HCT116 (cell line): ENCODE measurements at regions not wholly inside any gene's neighbourhood (a gene's known extent, or its start where the extent isn't known, plus 50 kb on each side); places are given as distances from the start of the nearest gene placed in this dataset.

ENCODE experiments used
- ATAC-seq: fragments of 200-7000 bp; cut with Tn5 transposase; 2 replicates; pipeline ENCODE4 v1.9.1; 2020; ENCODE audit warnings: mild to moderate bottlenecking, moderate library complexity
- BruUV-seq: library from RNA; stranded (reverse); fragments of 400-500 nt; replicated peaks from 2 replicates; lab custom pipeline; 2021; lab: Mats Ljungman, UMichigan
- CTCF ChIA-PET: fragments of 300-600 bp; sonication (Branson Sonifier 250); formaldehyde crosslinking; loops from one replicate; lab custom pipeline; 2021; ENCODE audit warnings: antibody characterized with exemption; lab: Charles Lee
- POLR2A ChIA-PET: fragments of 300-600, 350-600 bp; sonication (Branson Sonifier 250); formaldehyde crosslinking; loops from one replicate; lab custom pipeline; 2021; ENCODE audit warnings: antibody characterized with exemption; lab: Charles Lee
- RAD21 ChIA-PET, 2 experiments: fragments of 300-600 bp; sonication (Branson Sonifier 250); formaldehyde crosslinking; loops; one replicate each; lab custom pipeline; 2023; ENCODE audit warnings: low total read pairs in 2 of 2; ENCODE audit not compliant: uncharacterized antibody in 2 of 2, unreplicated experiment in 2 of 2, low non-redundant PET in 1 of 2; lab: Charles Lee
- DNase-seq: peaks from one replicate; pipeline ENCODE4 v3.0.0-alpha.2; 2010; ENCODE audit warnings: low read depth, low spot score
- H2AFZ ChIP-seq: fragments of 200-600 bp; shearing (Covaris generic), sonication (generic); 2 replicates; pipeline ENCODE4 v1.6.1; 2017; ENCODE audit warnings: low read depth, mixed run types, mixed read lengths, antibody characterized with exemption, low read length; ENCODE audit not compliant: poor library complexity, severe bottlenecking
- H3K27ac ChIP-seq: 2 replicates; pipeline ENCODE4 v1.5.1; 2012; ENCODE audit warnings: low read depth, low read length
- H3K27me3 ChIP-seq: fragments of 200-600 bp; sonication (generic); 2 replicates; pipeline ENCODE4 v1.6.1; 2016; ENCODE audit warnings: mixed run types, low read length, mixed read lengths; ENCODE audit not compliant: insufficient read depth
- H3K36me3 ChIP-seq, 2 experiments: fragments of 200-500 bp in 1 of 2; fragments of 200-600 bp in 1 of 2; sonication (Bioruptor generic) in 1 of 2; sonication (generic) in 1 of 2; 2 replicates each; pipeline versions ENCODE4 v1.5.1 to v1.6.1; 2014 to 2016; ENCODE audit warnings: low read length in 2 of 2, inconsistent platforms in 1 of 2, mixed read lengths in 1 of 2, mixed run types in 1 of 2; ENCODE audit not compliant: insufficient read depth in 2 of 2, control insufficient read depth in 1 of 2
- H3K4me1 ChIP-seq, 2 experiments: fragments of 200-600 bp in 1 of 2; sonication (generic) in 1 of 2; 2 replicates each; pipeline versions ENCODE4 v1.5.1 to v1.6.1; 2012 to 2017; ENCODE audit warnings: low read length in 2 of 2, inconsistent platforms in 1 of 2, mild to moderate bottlenecking in 1 of 2, mixed read lengths in 1 of 2, mixed run types in 1 of 2, moderate library complexity in 1 of 2; ENCODE audit not compliant: insufficient read depth in 2 of 2, control insufficient read depth in 1 of 2
- H3K4me2 ChIP-seq: fragments of 200-600 bp; sonication (generic); 2 replicates; pipeline ENCODE4 v1.6.1; 2017; ENCODE audit warnings: mixed run types, low read length, mixed read lengths
- H3K4me3 ChIP-seq, 2 experiments: fragments of 200-600 bp in 1 of 2; sonication (generic) in 1 of 2; replicated peaks in 1 of 2; 2 replicates each; pipeline ENCODE4 v1.5.1; 2011 to 2016; ENCODE audit warnings: low read length in 2 of 2, control low read depth in 1 of 2, low read depth in 1 of 2, mild to moderate bottlenecking in 1 of 2, mixed read lengths in 1 of 2, mixed run types in 1 of 2
- H3K79me2 ChIP-seq: fragments of 200-600 bp; sonication (generic); 2 replicates; pipeline ENCODE4 v1.6.1; 2017; ENCODE audit warnings: mild to moderate bottlenecking, mixed run types, low read length, moderate library complexity, mixed read lengths; ENCODE audit not compliant: insufficient read depth
- H3K9ac ChIP-seq: fragments of 200-600 bp; sonication (generic); 2 replicates; pipeline ENCODE4 v1.6.1; 2016; ENCODE audit warnings: low read length, mixed read lengths
- H3K9me2 ChIP-seq: fragments of 200-600 bp; sonication (generic), shearing (Covaris generic); 2 replicates; pipeline ENCODE4 v1.6.1; 2017; ENCODE audit warnings: mixed run types, mild to moderate bottlenecking, moderate library complexity; ENCODE audit not compliant: insufficient read depth
- H3K9me3 ChIP-seq, 2 experiments: fragments of 200-500 bp in 1 of 2; fragments of 200-600 bp in 1 of 2; sonication (Bioruptor generic) in 1 of 2; sonication (generic) in 1 of 2; 2 replicates each; pipeline ENCODE4 v1.6.1; 2014 to 2017; ENCODE audit warnings: low read length in 2 of 2, mixed read lengths in 2 of 2, inconsistent platforms in 1 of 2, low read depth in 1 of 2, mild to moderate bottlenecking in 1 of 2, mixed run types in 1 of 2, moderate library complexity in 1 of 2; ENCODE audit not compliant: control insufficient read depth in 1 of 2, insufficient read depth in 1 of 2
- H4K20me1 ChIP-seq: fragments of 200-600 bp; sonication (generic), shearing (Covaris generic); 2 replicates; pipeline ENCODE4 v1.6.1; 2017; ENCODE audit warnings: mixed run types, mild to moderate bottlenecking, moderate library complexity; ENCODE audit not compliant: insufficient read depth
- CEBPB ChIP-seq: IDR thresholded peaks from 2 replicates; pipeline ENCODE4 v1.6.1; 2012; ENCODE audit warnings: low read depth
- EGR1 ChIP-seq: IDR thresholded peaks from 2 replicates; pipeline ENCODE4 v1.6.1; 2012; ENCODE audit warnings: low read depth
- FOSL1 ChIP-seq: IDR thresholded peaks from 2 replicates; pipeline ENCODE4 v1.6.1; 2012; ENCODE audit warnings: low read depth
- POLR2A ChIP-seq: IDR thresholded peaks from 2 replicates; pipeline ENCODE4 v1.7.0; 2011; ENCODE audit warnings: borderline replicate concordance; ENCODE audit not compliant: insufficient read depth, insufficient read length; ENCODE audit errors: extremely low read depth
- RAD21 ChIP-seq: IDR thresholded peaks from 2 replicates; pipeline ENCODE4 v1.6.1; 2012; ENCODE audit warnings: low read depth, mild to moderate bottlenecking
- SP1 ChIP-seq: IDR thresholded peaks from 2 replicates; pipeline ENCODE4 v1.6.1; 2012; ENCODE audit warnings: low read depth
- SRF ChIP-seq: IDR thresholded peaks from 2 replicates; pipeline ENCODE4 v1.6.1; 2012; ENCODE audit warnings: low read depth
- TCF7L2 ChIP-seq: IDR thresholded peaks from 2 replicates; pipeline ENCODE4 v1.7.0; 2011; ENCODE audit warnings: borderline replicate concordance, inconsistent platforms; ENCODE audit not compliant: insufficient read depth, insufficient read length; ENCODE audit errors: extremely low read depth
- YY1 ChIP-seq: IDR thresholded peaks from 2 replicates; pipeline ENCODE4 v1.6.1; 2011; ENCODE audit warnings: low read length, low read depth, moderate library complexity, mild to moderate bottlenecking; ENCODE audit not compliant: insufficient replicate concordance; ENCODE audit errors: extremely low read depth
- ZBTB33 ChIP-seq: IDR thresholded peaks from 2 replicates; pipeline ENCODE4 v1.6.1; 2011; ENCODE audit warnings: mild to moderate bottlenecking, low read length, moderate library complexity; ENCODE audit not compliant: insufficient replicate concordance; ENCODE audit errors: extremely low read depth
- ZFX ChIP-seq: fragments of 450-650 bp; IDR thresholded peaks from 2 replicates; pipeline ENCODE4 v1.6.1; 2017
- ZNF274 ChIP-seq: fragments of 200-500 bp; sonication (Bioruptor generic); IDR thresholded peaks from 2 replicates; pipeline ENCODE4 v1.6.1; 2014; ENCODE audit warnings: mild to moderate bottlenecking, low read depth, low read length, inconsistent platforms
- intact Hi-C: fragments of 100-400 bp; cut with micrococcal nuclease; formaldehyde crosslinking; loops from 2 replicates; pipeline ENCODE4 v1.10.0; 2022
- TF ChIP-seq, protein P1 (sequence below): IDR thresholded peaks from 2 replicates; pipeline ENCODE4 v1.6.1; 2012
- TF ChIP-seq, protein P2 (sequence below): IDR thresholded peaks from 2 replicates; pipeline ENCODE4 v1.6.1; 2012

- H3K4me2 ChIP-seq: no peak overlapping the region
- no peaks in the 10 kb centered on the region for H3K27me3 ChIP-seq
- POLR2A ChIA-PET: no interaction called here
- H3K79me2 ChIP-seq: no peaks in the 10 kb centered on the region
- RAD21 ChIA-PET: no interaction called here
- no peaks in the 10 kb centered on the region for H3K4me1 ChIP-seq
- no peaks in the 10 kb centered on the region for H4K20me1 ChIP-seq
- intact Hi-C loops: no loop called here
- no peak for ATAC-seq
- no TSS peak for BruUV-seq
- no peak overlapping the region for H3K4me3 ChIP-seq
- CTCF ChIA-PET: no interaction called here
- H3K9me2 ChIP-seq: no peaks in the 10 kb centered on the region
- H2AFZ ChIP-seq: no peak overlapping the region
- no peaks in the 10 kb centered on the region for H3K36me3 ChIP-seq
- no peak for TF ChIP-seq CEBPB
- no peak for TF ChIP-seq ZBTB33
- TF ChIP-seq FOSL1: no peak
- TF ChIP-seq YY1: no peak
- TF ChIP-seq RAD21: no peak
- TF ChIP-seq SP1: no peak
- TF ChIP-seq POLR2A: no peak
- H3K27ac ChIP-seq: no peak overlapping the region
- DNase-seq: no peak
- no peak overlapping the region for H3K9ac ChIP-seq
- no peaks in the 10 kb centered on the region; a peak in 1 of 4 replicates for H3K9me3 ChIP-seq
These were observed 103.4 kb upstream of the PDE10A start for GRCh38 chr6:165766457-165766856.

DNA sequence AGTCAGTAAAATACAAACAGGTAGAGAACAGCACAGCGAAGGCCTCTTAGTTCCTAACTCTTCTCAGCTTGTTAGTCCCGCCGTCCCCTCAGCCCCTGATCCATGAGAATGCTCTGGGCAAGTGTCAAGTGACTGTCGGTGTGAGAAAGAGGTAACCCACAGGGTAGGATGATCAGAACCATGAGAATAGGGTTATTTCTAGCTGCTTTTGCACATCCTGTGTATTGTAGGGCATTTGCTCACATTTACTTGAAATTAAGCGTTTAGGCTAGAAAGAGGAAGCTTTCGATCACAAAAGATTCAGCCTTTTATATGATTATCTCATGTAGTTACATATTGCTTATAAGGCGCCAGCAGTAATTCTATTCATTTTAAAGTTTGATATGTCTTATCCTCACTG, 103.0 kb upstream of the PDE10A start:
- H3K4me2 ChIP-seq: no peak overlapping the region
- intact Hi-C loops: no loop called here
- H2AFZ ChIP-seq: no peak overlapping the region
- no peaks in the 10 kb centered on the region; a peak in 1 of 4 replicates for H3K9me3 ChIP-seq
- no peak overlapping the region for H3K9ac ChIP-seq
- no peak overlapping the region for H3K27ac ChIP-seq
- BruUV-seq: no TSS peak
- ChIA-PET POLR2A (no interaction called here), CTCF (no interaction called here), RAD21 (no interaction called here)
- H3K9me2 ChIP-seq: no peaks in the 10 kb centered on the region
- H3K4me3 ChIP-seq: no peak overlapping the region
- DNase-seq (no peak), ATAC-seq (no peak)
- no peaks in the 10 kb centered on the region for H3K27me3 ChIP-seq
- no peaks in the 10 kb centered on the region for H3K79me2 ChIP-seq
- no peaks in the 10 kb centered on the region for H3K4me1 ChIP-seq
- H3K36me3 ChIP-seq: no peaks in the 10 kb centered on the region
- TF ChIP-seq ZFX (no peak), TCF7L2 (no peak), ZBTB33 (no peak), SRF (no peak), ZNF274 (no peak), FOSL1 (no peak), CEBPB (no peak), POLR2A (no peak), EGR1 (no peak)
- TF ChIP-seq, protein P1, sequence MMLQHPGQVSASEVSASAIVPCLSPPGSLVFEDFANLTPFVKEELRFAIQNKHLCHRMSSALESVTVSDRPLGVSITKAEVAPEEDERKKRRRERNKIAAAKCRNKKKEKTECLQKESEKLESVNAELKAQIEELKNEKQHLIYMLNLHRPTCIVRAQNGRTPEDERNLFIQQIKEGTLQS: no peak
- TF ChIP-seq, protein P2, sequence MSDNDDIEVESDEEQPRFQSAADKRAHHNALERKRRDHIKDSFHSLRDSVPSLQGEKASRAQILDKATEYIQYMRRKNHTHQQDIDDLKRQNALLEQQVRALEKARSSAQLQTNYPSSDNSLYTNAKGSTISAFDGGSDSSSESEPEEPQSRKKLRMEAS: no peak
- no peaks in the 10 kb centered on the region for H4K20me1 ChIP-seq
